ENCODE measurements at regions not wholly inside any gene's neighbourhood (a gene's known extent, or its start where the extent isn't known, plus 50 kb on each side); places are given as distances from the start of the nearest gene placed in this dataset.

DNA sequence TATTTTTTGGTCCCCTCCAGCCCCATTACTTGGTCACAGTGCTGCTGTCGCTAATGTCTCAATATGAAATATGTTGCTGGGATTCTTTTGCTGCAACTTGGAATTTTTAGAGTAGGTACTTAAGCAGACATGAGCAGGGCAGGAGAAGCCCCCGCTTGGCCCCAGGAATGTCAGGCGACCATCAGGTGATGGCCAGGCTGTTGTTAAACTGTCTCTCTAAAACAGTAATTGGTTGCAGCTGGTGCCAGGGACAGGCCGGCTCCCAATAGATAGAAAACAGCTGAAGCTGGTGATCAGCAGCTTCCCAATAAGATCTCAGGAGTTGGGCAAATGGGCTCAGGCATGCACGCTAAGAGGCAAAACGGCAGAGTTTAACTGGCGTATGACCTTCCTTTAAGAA, 329.9 kb upstream of the TBL1XR1 start:
- no peak overlapping the region for H2AK5ac ChIP-seq (ENCODE audit: low read length)
- no peak overlapping the region for H4K8ac ChIP-seq (ENCODE audit: low read depth, low read length)
- no peak overlapping the region for H3K27ac ChIP-seq (ENCODE audit: low read depth, low read length)
- no peak overlapping the region for H3K23ac ChIP-seq (ENCODE audit: low read length)
- DNase-seq = no peak
- peaks cover 4% of the 10 kb centered on the region for H3K79me1 ChIP-seq (ENCODE audit: low read length)
- H2BK5ac ChIP-seq (ENCODE audit: low read depth, low read length, poor library complexity) = no peak overlapping the region
- H2BK12ac ChIP-seq (ENCODE audit: low read length) = no peak overlapping the region
- H3K14ac ChIP-seq (ENCODE audit: low read length) = no peak overlapping the region
- H3K4me2 ChIP-seq (ENCODE audit: low read length) = no peak overlapping the region
- H2AFZ ChIP-seq (ENCODE audit: insufficient read depth, low read length, poor library complexity) = no peak overlapping the region
- H4K12ac ChIP-seq (ENCODE audit: low read depth, low read length) = no peak overlapping the region
- peak overlapping the region; percentile 24 for H2BK120ac ChIP-seq (ENCODE audit: insufficient read depth, low read length, poor library complexity)
- H3K18ac ChIP-seq (ENCODE audit: low read length) = no peak overlapping the region
- no peaks in the 10 kb centered on the region for H3K27me3 ChIP-seq (ENCODE audit: insufficient read depth, low read length)
- H3K36me3 ChIP-seq (ENCODE audit: control insufficient read depth in 1 of 2, insufficient read depth in 2 of 2, low read length in 2 of 2) = no peaks in the 10 kb centered on the region
- no CpG with 5 or more reads among the region's 7 CpGs for WGBS (ENCODE audit: extremely low coverage, insufficient coverage, insufficient read length)
- no peak overlapping the region for H3K4me3 ChIP-seq (ENCODE audit: low read depth, low read length)
- H3K79me2 ChIP-seq (ENCODE audit: control insufficient read depth, insufficient read depth, low read length, poor library complexity) = no peaks in the 10 kb centered on the region
- no peak overlapping the region for H4K91ac ChIP-seq (ENCODE audit: low read depth, low read length)
- peaks cover 4% of the 10 kb centered on the region for H3K9me3 ChIP-seq (ENCODE audit: insufficient read depth, low read depth, low read length)
- H3K4me1 ChIP-seq (ENCODE audit: control insufficient read depth in 1 of 2, insufficient read depth in 2 of 2, low read length in 2 of 2) = peaks cover 0 to 5% of the 10 kb centered on the region in 2 experiments
- no peak overlapping the region for H3K9ac ChIP-seq (ENCODE audit: low read length)
- no peak overlapping the region for H3K4ac ChIP-seq (ENCODE audit: low read depth, low read length)

DNA sequence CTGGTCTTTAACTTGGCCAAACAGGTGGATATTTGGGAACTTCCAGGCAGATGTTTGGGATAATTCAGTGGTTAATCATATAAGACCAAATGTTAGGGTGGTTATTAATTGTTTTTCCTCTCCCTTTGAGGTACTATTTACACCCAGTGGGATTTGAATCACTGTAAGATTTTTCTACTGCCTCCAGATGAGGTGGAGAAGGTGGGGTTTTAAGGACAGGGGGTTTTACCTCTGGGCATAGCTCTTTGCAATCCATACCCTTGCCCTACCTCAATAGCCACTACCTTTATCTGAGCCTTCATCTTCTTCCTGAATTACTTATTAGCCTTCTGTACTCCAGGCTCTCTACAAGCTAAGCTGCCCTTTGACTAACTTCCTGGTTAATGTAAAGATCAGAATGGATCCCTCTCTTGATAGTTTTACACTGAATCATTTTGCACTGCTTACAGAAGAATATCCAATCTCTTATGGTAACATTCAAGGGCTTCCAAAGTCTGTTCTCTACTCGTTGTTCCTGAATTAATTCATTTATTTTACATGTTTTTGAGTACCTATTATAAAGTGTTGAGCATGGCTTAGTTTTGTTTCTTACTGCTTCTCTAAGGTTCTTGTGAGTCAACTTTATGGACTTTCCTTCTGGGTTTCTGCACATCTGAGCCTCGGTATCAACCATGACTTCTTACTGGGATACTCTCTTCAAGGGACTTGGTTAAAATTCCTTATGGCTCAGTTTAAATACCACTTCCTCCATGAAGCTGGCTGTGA, 331.2 kb upstream of the TBL1XR1 start:
- no peak overlapping the region for H4K8ac ChIP-seq (ENCODE audit: low read depth, low read length)
- no peak overlapping the region for H2BK12ac ChIP-seq (ENCODE audit: low read length)
- peaks cover 4% of the 10 kb centered on the region for H3K9me3 ChIP-seq (ENCODE audit: insufficient read depth, low read depth, low read length)
- no peak overlapping the region for H3K9ac ChIP-seq (ENCODE audit: low read length)
- no peak overlapping the region for H4K12ac ChIP-seq (ENCODE audit: low read depth, low read length)
- DNase-seq = no peak
- no peak overlapping the region for H3K4me2 ChIP-seq (ENCODE audit: low read length)
- H2BK120ac ChIP-seq (ENCODE audit: insufficient read depth, low read length, poor library complexity) = no peak overlapping the region
- no peaks in the 10 kb centered on the region for H3K27me3 ChIP-seq (ENCODE audit: insufficient read depth, low read length)
- H2AFZ ChIP-seq (ENCODE audit: insufficient read depth, low read length, poor library complexity) = no peak overlapping the region
- H2AK5ac ChIP-seq (ENCODE audit: low read length) = no peak overlapping the region
- H3K27ac ChIP-seq (ENCODE audit: low read depth, low read length) = no peak overlapping the region
- peaks cover 4% of the 10 kb centered on the region for H3K79me1 ChIP-seq (ENCODE audit: low read length)
- H3K4ac ChIP-seq (ENCODE audit: low read depth, low read length) = no peak overlapping the region
- no CpG with 5 or more reads among the region's 2 CpGs for WGBS (ENCODE audit: extremely low coverage, insufficient coverage, insufficient read length)
- H3K4me3 ChIP-seq (ENCODE audit: low read depth, low read length) = no peak overlapping the region
- H2BK5ac ChIP-seq (ENCODE audit: low read depth, low read length, poor library complexity) = no peak overlapping the region
- H3K23ac ChIP-seq (ENCODE audit: low read length) = no peak overlapping the region
- H3K79me2 ChIP-seq (ENCODE audit: control insufficient read depth, insufficient read depth, low read length, poor library complexity) = no peaks in the 10 kb centered on the region
- H3K4me1 ChIP-seq (ENCODE audit: control insufficient read depth in 1 of 2, insufficient read depth in 2 of 2, low read length in 2 of 2) = peaks cover 0 to 5% of the 10 kb centered on the region in 2 experiments
- no peak overlapping the region for H4K91ac ChIP-seq (ENCODE audit: low read depth, low read length)
- no peaks in the 10 kb centered on the region for H3K36me3 ChIP-seq (ENCODE audit: control insufficient read depth in 1 of 2, insufficient read depth in 2 of 2, low read length in 2 of 2)
- H3K14ac ChIP-seq (ENCODE audit: low read length) = no peak overlapping the region
- H3K18ac ChIP-seq (ENCODE audit: low read length) = no peak overlapping the region

DNA sequence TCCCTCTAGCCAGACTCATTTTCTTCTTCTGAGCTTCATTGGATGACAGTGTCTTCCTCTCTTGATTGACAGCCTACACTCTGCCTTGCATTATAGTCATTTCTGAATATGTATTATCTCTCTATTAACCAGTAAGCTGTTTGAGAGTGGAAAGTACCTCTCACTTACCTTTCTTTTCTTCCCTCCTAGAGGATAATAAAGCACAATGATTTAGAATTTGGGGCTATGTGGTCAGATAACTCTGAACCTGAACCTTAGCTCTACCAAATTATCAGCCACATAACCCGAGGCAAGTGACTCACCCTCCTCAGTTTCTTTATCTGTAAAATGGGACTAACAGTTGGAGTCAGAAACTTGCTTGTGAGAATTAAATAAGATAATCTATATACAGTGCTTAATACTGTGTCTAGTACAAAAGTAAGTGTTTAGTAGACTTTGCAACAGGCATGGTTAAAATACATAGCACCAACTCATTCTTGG, 331.8 kb upstream of the TBL1XR1 start:
- H2BK120ac ChIP-seq (ENCODE audit: insufficient read depth, low read length, poor library complexity) = no peak overlapping the region

DNA sequence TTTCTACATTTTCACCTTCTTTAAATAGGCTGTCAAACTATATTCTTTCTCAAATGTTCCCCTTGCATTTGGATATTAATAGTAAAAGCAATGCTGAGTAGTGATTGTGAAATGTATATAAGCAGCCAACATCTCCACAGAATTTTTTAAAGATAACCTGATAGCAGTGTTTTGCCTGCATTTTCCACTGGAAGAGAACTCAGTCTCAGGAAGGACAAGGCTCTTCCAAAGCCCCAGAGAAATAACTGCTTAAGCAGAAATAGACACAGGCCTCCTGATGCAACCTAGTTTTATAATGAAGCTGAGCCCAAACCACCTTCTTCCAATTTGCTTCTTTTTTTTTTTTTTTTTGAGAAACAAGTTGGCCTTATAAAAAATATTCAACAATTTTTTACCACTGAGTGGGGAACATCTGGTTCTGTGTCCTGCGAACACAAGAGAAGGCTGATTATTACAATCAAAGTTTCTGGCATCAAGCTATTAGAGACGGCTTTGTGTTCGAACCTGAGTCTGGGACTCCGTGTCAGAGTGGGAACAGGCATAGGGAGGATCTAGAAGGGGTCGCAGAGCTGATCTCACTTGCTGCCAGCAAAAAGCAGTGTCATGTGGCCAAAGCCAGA, 332.5 kb upstream of the TBL1XR1 start:
- Histone ChIP-seq H3K14ac (ENCODE audit: low read length) (no peak overlapping the region), H3K79me1 (ENCODE audit: low read length) (peaks cover 4% of the 10 kb centered on the region), H3K4me2 (ENCODE audit: low read length) (no peak overlapping the region), H3K4me1 (ENCODE audit: control insufficient read depth in 1 of 2, insufficient read depth in 2 of 2, low read length in 2 of 2) (peaks cover 0 to 5% of the 10 kb centered on the region in 2 experiments), H2AK5ac (ENCODE audit: low read length) (no peak overlapping the region), H3K79me2 (ENCODE audit: control insufficient read depth, insufficient read depth, low read length, poor library complexity) (no peaks in the 10 kb centered on the region), H3K27ac (ENCODE audit: low read depth, low read length) (no peak overlapping the region), H3K23ac (ENCODE audit: low read length) (no peak overlapping the region), H4K8ac (ENCODE audit: low read depth, low read length) (no peak overlapping the region), H2AFZ (ENCODE audit: insufficient read depth, low read length, poor library complexity) (no peak overlapping the region), H2BK5ac (ENCODE audit: low read depth, low read length, poor library complexity) (no peak overlapping the region), H4K12ac (ENCODE audit: low read depth, low read length) (no peak overlapping the region), H2BK120ac (ENCODE audit: insufficient read depth, low read length, poor library complexity) (no peak overlapping the region), H3K18ac (ENCODE audit: low read length) (no peak overlapping the region), H3K4ac (ENCODE audit: low read depth, low read length) (no peak overlapping the region), H3K27me3 (ENCODE audit: insufficient read depth, low read length) (no peaks in the 10 kb centered on the region), H3K4me3 (ENCODE audit: low read depth, low read length) (no peak overlapping the region), H2BK12ac (ENCODE audit: low read length) (no peak overlapping the region), H4K91ac (ENCODE audit: low read depth, low read length) (peak overlapping the region; percentile 11), H3K9ac (ENCODE audit: low read length) (no peak overlapping the region), H3K9me3 (ENCODE audit: insufficient read depth, low read depth, low read length) (peaks cover 4% of the 10 kb centered on the region), H3K36me3 (ENCODE audit: control insufficient read depth in 1 of 2, insufficient read depth in 2 of 2, low read length in 2 of 2) (no peaks in the 10 kb centered on the region)
- DNase-seq = no peak
- WGBS (ENCODE audit: extremely low coverage, insufficient coverage, insufficient read length) = no CpG with 5 or more reads among the region's 5 CpGs

More for the DNA sequence above, 331.8 kb upstream of the TBL1XR1 start:
- H3K9ac ChIP-seq (ENCODE audit: low read length) = no peak overlapping the region
- H3K9me3 ChIP-seq (ENCODE audit: insufficient read depth, low read depth, low read length) = peaks cover 4% of the 10 kb centered on the region
- H3K18ac ChIP-seq (ENCODE audit: low read length) = no peak overlapping the region
- DNase-seq = no peak
- no peak overlapping the region for H2AK5ac ChIP-seq (ENCODE audit: low read length)
- no peak overlapping the region for H3K4me3 ChIP-seq (ENCODE audit: low read depth, low read length)
- no peak overlapping the region for H4K8ac ChIP-seq (ENCODE audit: low read depth, low read length)
- H3K14ac ChIP-seq (ENCODE audit: low read length) = no peak overlapping the region
- no CpG with 5 or more reads among the region's 1 CpG for WGBS (ENCODE audit: extremely low coverage, insufficient coverage, insufficient read length)
- no peaks in the 10 kb centered on the region for H3K36me3 ChIP-seq (ENCODE audit: control insufficient read depth in 1 of 2, insufficient read depth in 2 of 2, low read length in 2 of 2)
- no peak overlapping the region for H2AFZ ChIP-seq (ENCODE audit: insufficient read depth, low read length, poor library complexity)
- H3K4me1 ChIP-seq (ENCODE audit: control insufficient read depth in 1 of 2, insufficient read depth in 2 of 2, low read length in 2 of 2) = peaks cover 0 to 5% of the 10 kb centered on the region in 2 experiments
- H3K27ac ChIP-seq (ENCODE audit: low read depth, low read length) = no peak overlapping the region
- no peak overlapping the region for H2BK5ac ChIP-seq (ENCODE audit: low read depth, low read length, poor library complexity)
- no peak overlapping the region for H4K91ac ChIP-seq (ENCODE audit: low read depth, low read length)
- H3K4me2 ChIP-seq (ENCODE audit: low read length) = no peak overlapping the region
- H4K12ac ChIP-seq (ENCODE audit: low read depth, low read length) = no peak overlapping the region
- no peaks in the 10 kb centered on the region for H3K79me2 ChIP-seq (ENCODE audit: control insufficient read depth, insufficient read depth, low read length, poor library complexity)
- H3K27me3 ChIP-seq (ENCODE audit: insufficient read depth, low read length) = no peaks in the 10 kb centered on the region
- H3K4ac ChIP-seq (ENCODE audit: low read depth, low read length) = no peak overlapping the region
- peaks cover 4% of the 10 kb centered on the region for H3K79me1 ChIP-seq (ENCODE audit: low read length)
- no peak overlapping the region for H3K23ac ChIP-seq (ENCODE audit: low read length)
- no peak overlapping the region for H2BK12ac ChIP-seq (ENCODE audit: low read length)

Measured in trophoblast cell (in vitro differentiated cells and primary cell).